ENCODE measurements at regions not wholly inside any gene's neighbourhood (a gene's known extent, or its start where the extent isn't known, plus 50 kb on each side); places are given as distances from the start of the nearest gene placed in this dataset.

- Histone ChIP-seq H3K4me1 (replicated peaks in 1 of 4; ENCODE audit: control insufficient read depth in 3 of 4, insufficient read depth in 4 of 4, low read length in 3 of 4) (no peaks in the 10 kb centered on the region), H3K14ac (ENCODE audit: insufficient read length) (no peak overlapping the region), H4K20me1 (replicated peaks in 1 of 2; ENCODE audit: control insufficient read depth in 1 of 2, insufficient read depth in 2 of 2, low read length in 2 of 2) (no peaks in the 10 kb centered on the region), H3K56ac (replicated peaks; ENCODE audit: insufficient read length, low read depth, low read length) (no peak overlapping the region), H2BK20ac (ENCODE audit: low read length) (no peak overlapping the region), H2BK15ac (ENCODE audit: low read length) (no peak overlapping the region), H2BK12ac (ENCODE audit: low read depth, low read length) (no peak overlapping the region), H3K27ac (ENCODE audit: low read depth, low read length) (no peak overlapping the region), H2BK120ac (replicated peaks; ENCODE audit: low read depth, low read length) (no peak overlapping the region), H3K27me3 (replicated peaks in 1 of 4; ENCODE audit: control insufficient read depth in 3 of 4, extremely low read depth in 1 of 4, insufficient read depth in 3 of 4, low read length in 3 of 4) (no peaks in the 10 kb centered on the region; a peak in 1 of 7 replicates), H3K79me2 (ENCODE audit: control insufficient read depth in 1 of 2, insufficient read depth in 2 of 2, low read length in 2 of 2) (no peaks in the 10 kb centered on the region), H3K4me2 (ENCODE audit: insufficient read depth in 1 of 2, low read depth in 2 of 2, low read length in 2 of 2) (no peak overlapping the region), H4K5ac (ENCODE audit: insufficient read length, low read depth, low read length) (no peak overlapping the region), H4K91ac (replicated peaks; ENCODE audit: insufficient read length, low read length) (no peak overlapping the region), H3K23ac (ENCODE audit: insufficient read length) (no peak overlapping the region), H2AFZ (ENCODE audit: low read length) (no peak overlapping the region), H3K9me3 (ENCODE audit: insufficient read depth in 2 of 2, low read depth in 1 of 2, low read length in 1 of 2) (no peaks in the 10 kb centered on the region), H2AK5ac (ENCODE audit: low read depth, low read length) (no peak overlapping the region), H3K9ac (replicated peaks in 1 of 4; ENCODE audit: extremely low read depth in 1 of 4, low read depth in 3 of 4, low read length in 3 of 4) (no peak overlapping the region), H4K8ac (ENCODE audit: extremely low read depth, insufficient read depth, low read length) (no peak overlapping the region), H3K36me3 (ENCODE audit: control insufficient read depth in 2 of 4, insufficient read depth in 4 of 4, low read length in 3 of 4) (no peaks in the 10 kb centered on the region), H3K4me3 (ENCODE audit: extremely low read depth in 1 of 4, insufficient read depth in 2 of 4, low read depth in 3 of 4, low read length in 4 of 4) (no peak overlapping the region), H2BK5ac (ENCODE audit: low read depth, low read length) (no peak overlapping the region), H3K18ac (ENCODE audit: extremely low read depth, low read length) (no peak overlapping the region), H3K23me2 (ENCODE audit: low read depth, low read length) (peaks cover 2% of the 10 kb centered on the region; the same call in 1 of the 2 replicates), H3K79me1 (ENCODE audit: low read depth, low read length) (no peaks in the 10 kb centered on the region), H3K4ac (replicated peaks; ENCODE audit: insufficient read length, low read depth, low read length) (no peak overlapping the region)
- CTCF ChIA-PET (ENCODE audit: partially characterized antibody): no interaction called here
- 88% methylated on average over 5 of the region's 5 CpGs; no CpG with 5 or more reads in 1 of the 2 experiments for WGBS, 2 experiments (ENCODE audit: extremely low coverage in 1 of 2, insufficient coverage in 1 of 2, insufficient read length in 1 of 2, insufficient replicate concordance in 2 of 2, low coverage in 1 of 2, low lambda C conversion rate in 2 of 2, missing lambda C conversion rate in 1 of 2)
- DNase-seq (ENCODE audit: low read depth in 1 of 2, low spot score in 2 of 2): no peak
- no peak for FAIRE-seq
- POLR2A ChIA-PET (ENCODE audit: partially characterized antibody): no interaction called here
- TF ChIP-seq BACH1 (IDR thresholded peaks at IDR 0.05; ENCODE audit: low read length) (no peak), KDM1A (IDR thresholded peaks at IDR 0.05; ENCODE audit: borderline replicate concordance, low read length) (no peak), CBX8 (IDR thresholded peaks at IDR 0.05; ENCODE audit: borderline replicate concordance, low read depth, low read length) (no peak), CHD2 (IDR thresholded peaks at IDR 0.05; ENCODE audit: low read length) (no peak), KDM5A (IDR thresholded peaks at IDR 0.05; ENCODE audit: low read length) (no peak), FOSL1 (IDR thresholded peaks at IDR 0.05; ENCODE audit: insufficient read depth, low read depth, low read length) (no peak)
Observed at GRCh38 chr7:68472688-68473087, 1125.6 kb upstream of the AUTS2 start.

Measured in H1 (cell line).